ENCODE measurements at regions not wholly inside any gene's neighbourhood (a gene's known extent, or its start where the extent isn't known, plus 50 kb on each side); places are given as distances from the start of the nearest gene placed in this dataset.

DNA sequence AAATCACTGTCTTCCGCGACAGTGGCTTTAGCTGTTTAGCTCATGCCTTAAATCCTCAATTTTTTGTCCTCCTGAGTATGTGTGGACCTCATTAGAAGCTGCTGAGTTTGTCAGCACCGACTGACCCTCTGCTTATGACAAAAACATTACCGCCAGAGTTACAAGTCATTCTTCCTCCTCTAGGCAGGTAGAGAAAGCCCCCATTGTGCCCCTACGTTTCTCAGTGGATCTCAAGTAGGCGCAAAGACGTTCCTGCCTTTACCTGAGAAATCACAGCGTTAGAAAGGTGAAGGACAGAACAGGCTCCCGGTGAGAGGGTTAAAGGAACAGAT lies 227.3 kb upstream of the PDE10A start:
- no peak for DNase-seq

More for the DNA sequence above, 227.3 kb upstream of the PDE10A start:
- ChIA-PET POLR2A (ENCODE audit: unreplicated experiment) (no interaction called here), CTCF (interaction anchor here (0.6 to 3.7 kb wide), 9 partner anchors 13 to 218 kb away, joined by 3 to 35 read pairs (median 4); no protein-coding TSS in a partner anchor)
- no peak overlapping the region for H2BK20ac ChIP-seq (ENCODE audit: low read depth, low read length)
- no peak overlapping the region for H3K56ac ChIP-seq (ENCODE audit: extremely low read depth, insufficient read depth, low read length)
- H3K23ac ChIP-seq (ENCODE audit: low read depth, low read length): no peak overlapping the region
- no peak overlapping the region for H4K5ac ChIP-seq (ENCODE audit: low read depth, low read length)
- peaks cover 3% of the 10 kb centered on the region; the same call in 1 of the 2 replicates for H3K4me1 ChIP-seq (ENCODE audit: control insufficient read depth, insufficient read depth, low read length)
- in situ Hi-C loops (cut with MboI; ENCODE audit: low sequenced_read_pairs) (no loop called here), dilution Hi-C loops (cut with HindIII; ENCODE audit: low sequenced_read_pairs, unreplicated experiment) (loop anchor here (25.0 kb wide), 1 partner anchor 197 kb away; no protein-coding TSS in a partner anchor), intact Hi-C loops (cut with micrococcal nuclease) (loop anchor here (1.0 to 2.0 kb wide), 4 partner anchors 94 to 216 kb away; no protein-coding TSS in a partner anchor)
- WGBS, 2 experiments (ENCODE audit: extremely low coverage in 2 of 2, insufficient read length in 1 of 2): 80% methylated on average over 1 of the region's 9 CpGs; no CpG with 5 or more reads in 1 of the 2 experiments
- no peak overlapping the region for H3K9ac ChIP-seq (ENCODE audit: low read depth, low read length)
- TF ChIP-seq RAD21 (IDR thresholded peaks at IDR 0.05; ENCODE audit: low read length): no peak
- no TSS peak for BruUV-seq (replicated peaks)
- H2AFZ ChIP-seq (replicated peaks; ENCODE audit: low read length, poor library complexity): peak overlapping the region; percentile 38
- no peak overlapping the region for H2AK9ac ChIP-seq (replicated peaks; ENCODE audit: low read depth, low read length, poor library complexity)
- H4K8ac ChIP-seq (ENCODE audit: low read depth in 2 of 2, low read length in 2 of 2): no peak overlapping the region
- H3K9me1 ChIP-seq (ENCODE audit: insufficient read depth, low read length): no peaks in the 10 kb centered on the region; the same call in 1 of the 2 replicates
- H3K18ac ChIP-seq (ENCODE audit: low read depth, low read length): no peak overlapping the region; the same call in 1 of the 2 replicates
- H3K9me3 ChIP-seq (ENCODE audit: control insufficient read depth, insufficient read depth, low read length): peaks cover 2% of the 10 kb centered on the region; the same call in 1 of the 2 replicates
- no peaks in the 10 kb centered on the region for H3K79me1 ChIP-seq (ENCODE audit: low read depth in 1 of 2, low read length in 2 of 2)
- no peak overlapping the region for H3K4me2 ChIP-seq (ENCODE audit: low read depth, low read length)
- no peak for ATAC-seq (ENCODE audit: low read depth)
- H4K91ac ChIP-seq (ENCODE audit: insufficient read depth, low read depth, low read length): no peak overlapping the region
- no peaks in the 10 kb centered on the region for H4K20me1 ChIP-seq (ENCODE audit: insufficient read depth, low read length)
- peaks cover 3% of the 10 kb centered on the region; the same call in 1 of the 2 replicates for H3K36me3 ChIP-seq (ENCODE audit: control insufficient read depth, insufficient read depth, low read length)
- H2BK5ac ChIP-seq (ENCODE audit: low read depth, low read length, poor library complexity, severe bottlenecking): no peak overlapping the region
- no peaks in the 10 kb centered on the region for H3K27me3 ChIP-seq (ENCODE audit: control insufficient read depth, insufficient read depth, low read length)
- H3K4me3 ChIP-seq (ENCODE audit: insufficient read depth, low read depth, low read length): no peak overlapping the region
- H3K14ac ChIP-seq (replicated peaks; ENCODE audit: low read depth, low read length): no peak overlapping the region
- H3K27ac ChIP-seq (ENCODE audit: insufficient read depth, low read length): no peak overlapping the region
- no peak overlapping the region for H2AK5ac ChIP-seq (ENCODE audit: low read depth, low read length)
- H3K4ac ChIP-seq (ENCODE audit: low read depth, low read length): no peak overlapping the region
- H2BK15ac ChIP-seq (ENCODE audit: low read depth, low read length): no peak overlapping the region
- H2BK120ac ChIP-seq (ENCODE audit: low read depth, low read length): no peak overlapping the region
